ENCODE measurements at regions not wholly inside any gene's neighbourhood (a gene's known extent, or its start where the extent isn't known, plus 50 kb on each side); places are given as distances from the start of the nearest gene placed in this dataset.

DNA sequence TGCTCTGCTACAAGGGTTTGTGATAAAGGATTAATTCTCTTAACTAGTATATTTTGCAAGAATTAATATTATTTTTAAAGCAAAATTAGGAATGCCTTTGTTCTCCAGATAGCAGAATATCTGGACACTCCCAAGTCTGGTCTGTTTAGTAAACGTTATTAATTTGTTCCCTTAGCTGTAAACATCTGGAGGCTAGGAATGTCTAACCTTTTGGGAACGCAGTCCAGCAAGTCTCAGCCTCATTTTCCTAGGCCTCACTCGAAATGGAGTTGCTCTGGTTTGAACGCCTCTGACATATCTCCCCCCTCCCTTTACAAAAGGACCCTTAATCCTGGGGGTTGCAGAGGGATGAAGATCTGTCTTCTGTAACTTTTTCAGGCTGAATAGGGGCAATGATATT is 59.3 kb upstream of the WNT7A start:
- Histone ChIP-seq H3K9me3 (peaks cover 0 to 15% of the 10 kb centered on the region in 2 donors), H3K4me1 (no peaks in the 10 kb centered on the region), H3K27me3 (no peaks in the 10 kb centered on the region), H3K4me3 (no peak overlapping the region), H3K27ac (no peak overlapping the region), H3K36me3 (no peaks in the 10 kb centered on the region)
- DNase-seq: no peak
- no peak for ATAC-seq
- intact Hi-C loops (cut with DNase I): no loop called here
- TF ChIP-seq, protein P1, sequence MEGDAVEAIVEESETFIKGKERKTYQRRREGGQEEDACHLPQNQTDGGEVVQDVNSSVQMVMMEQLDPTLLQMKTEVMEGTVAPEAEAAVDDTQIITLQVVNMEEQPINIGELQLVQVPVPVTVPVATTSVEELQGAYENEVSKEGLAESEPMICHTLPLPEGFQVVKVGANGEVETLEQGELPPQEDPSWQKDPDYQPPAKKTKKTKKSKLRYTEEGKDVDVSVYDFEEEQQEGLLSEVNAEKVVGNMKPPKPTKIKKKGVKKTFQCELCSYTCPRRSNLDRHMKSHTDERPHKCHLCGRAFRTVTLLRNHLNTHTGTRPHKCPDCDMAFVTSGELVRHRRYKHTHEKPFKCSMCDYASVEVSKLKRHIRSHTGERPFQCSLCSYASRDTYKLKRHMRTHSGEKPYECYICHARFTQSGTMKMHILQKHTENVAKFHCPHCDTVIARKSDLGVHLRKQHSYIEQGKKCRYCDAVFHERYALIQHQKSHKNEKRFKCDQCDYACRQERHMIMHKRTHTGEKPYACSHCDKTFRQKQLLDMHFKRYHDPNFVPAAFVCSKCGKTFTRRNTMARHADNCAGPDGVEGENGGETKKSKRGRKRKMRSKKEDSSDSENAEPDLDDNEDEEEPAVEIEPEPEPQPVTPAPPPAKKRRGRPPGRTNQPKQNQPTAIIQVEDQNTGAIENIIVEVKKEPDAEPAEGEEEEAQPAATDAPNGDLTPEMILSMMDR (IDR thresholded peaks at IDR 0.05): no peak

DNA sequence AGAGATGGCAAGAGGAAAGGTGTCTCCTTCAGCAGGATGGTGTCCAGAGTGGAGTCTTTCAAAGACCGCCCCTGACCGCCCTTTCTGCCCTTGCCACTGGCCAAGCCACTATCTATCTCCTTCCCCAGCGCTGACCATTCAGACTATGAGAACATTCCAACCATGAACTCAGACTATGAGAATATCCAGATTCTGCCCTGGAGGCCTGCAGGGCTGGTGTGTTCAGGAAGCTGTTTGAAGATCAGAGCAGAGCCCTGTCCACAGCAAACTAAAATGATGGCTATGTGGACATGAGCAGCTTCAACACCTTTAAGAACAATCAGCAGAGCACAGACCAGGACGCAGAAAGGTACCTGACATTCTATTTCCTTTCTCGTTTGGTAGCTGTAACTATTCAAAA is 57.3 kb upstream of the WNT7A start:
- intact Hi-C loops (cut with DNase I): no loop called here
- H3K36me3 ChIP-seq: no peaks in the 10 kb centered on the region
- DNase-seq (no peak), ATAC-seq (no peak)
- no peaks in the 10 kb centered on the region for H3K9me3 ChIP-seq
- no peak overlapping the region for H3K27ac ChIP-seq
- H3K27me3 ChIP-seq: peaks cover 0 to 14% of the 10 kb centered on the region in 2 donors
- TF ChIP-seq, protein P1 (IDR thresholded peaks at IDR 0.05): no peak
- no peaks in the 10 kb centered on the region for H3K4me1 ChIP-seq
- H3K4me3 ChIP-seq: no peak overlapping the region

- no peak overlapping the region for H3K4me3 ChIP-seq
- peaks cover 0 to 17% of the 10 kb centered on the region in 2 donors for H3K27me3 ChIP-seq
- ATAC-seq (no peak), DNase-seq (no peak)
- H3K36me3 ChIP-seq: no peaks in the 10 kb centered on the region
- H3K4me1 ChIP-seq: no peaks in the 10 kb centered on the region
- TF ChIP-seq, protein P1 (IDR thresholded peaks at IDR 0.05): no peak
- H3K27ac ChIP-seq: no peak overlapping the region
- intact Hi-C loops (cut with DNase I): no loop called here
- no peaks in the 10 kb centered on the region for H3K9me3 ChIP-seq
Observed at GRCh38 chr3:13935494-13936094, 55.7 kb upstream of the WNT7A start.

- no peak overlapping the region for H3K27ac ChIP-seq
- no peak overlapping the region for H3K4me3 ChIP-seq
- DNase-seq: no peak
- H3K36me3 ChIP-seq: no peaks in the 10 kb centered on the region
- H3K4me1 ChIP-seq: no peaks in the 10 kb centered on the region
- TF ChIP-seq, protein P1 (IDR thresholded peaks at IDR 0.05): no peak
- H3K9me3 ChIP-seq: no peaks in the 10 kb centered on the region
- no peak for ATAC-seq
- peaks cover 0 to 17% of the 10 kb centered on the region in 2 donors for H3K27me3 ChIP-seq
- intact Hi-C loops (cut with DNase I): no loop called here
Observed at GRCh38 chr3:13934813-13935212, 54.9 kb upstream of the WNT7A start.

- intact Hi-C loops (cut with DNase I): no loop called here
- TF ChIP-seq, protein P1 (IDR thresholded peaks at IDR 0.05): no peak
- Histone ChIP-seq H3K9me3 (no peaks in the 10 kb centered on the region), H3K4me1 (no peaks in the 10 kb centered on the region), H3K4me3 (no peak overlapping the region), H3K36me3 (no peaks in the 10 kb centered on the region), H3K27ac (no peak overlapping the region), H3K27me3 (peaks cover 0 to 17% of the 10 kb centered on the region in 2 donors)
- DNase-seq (no peak), ATAC-seq (no peak)
Observed at GRCh38 chr3:13934315-13934714, 54.4 kb upstream of the WNT7A start.
